Endodermal cell (in vitro differentiated cells): ENCODE measurements at regions not wholly inside any gene's neighbourhood (a gene's known extent, or its start where the extent isn't known, plus 50 kb on each side); places are given as distances from the start of the nearest gene placed in this dataset.
"Not testable (repeated sequence)": the region's sequence is repeated elsewhere in the genome, so short reads cannot be mapped to it uniquely, and the experiment has no call there.

Experiments used
- DNase-seq: peaks from one replicate; pipeline ENCODE4 v3.0.0-alpha.2; 2017
- H3K27ac ChIP-seq: 2 replicates; pipeline ENCODE4 v1.5.1; 2013; ENCODE audit warnings: mild to moderate bottlenecking, low read depth, low read length, moderate library complexity
- H3K27me3 ChIP-seq: 2 replicates; pipeline ENCODE4 v1.6.1; 2013; ENCODE audit warnings: mild to moderate bottlenecking, low read length, moderate library complexity; ENCODE audit not compliant: insufficient read depth, control insufficient read depth, poor library complexity, severe bottlenecking
- H3K36me3 ChIP-seq: 2 replicates; pipeline ENCODE4 v1.7.0; 2013; ENCODE audit warnings: mild to moderate bottlenecking, low read length, moderate library complexity; ENCODE audit not compliant: control insufficient read depth, insufficient read depth
- H3K4me1 ChIP-seq: one replicate; pipeline ENCODE4 v1.7.0; 2013; ENCODE audit warnings: low read length; ENCODE audit not compliant: control insufficient read depth, insufficient read depth
- H3K4me3 ChIP-seq: 2 replicates; pipeline ENCODE4 v1.5.1; 2013; ENCODE audit warnings: mild to moderate bottlenecking, low read length, moderate library complexity
- H3K9ac ChIP-seq: 2 replicates; pipeline ENCODE4 v1.6.1; 2013; ENCODE audit warnings: mild to moderate bottlenecking, low read length, moderate library complexity; ENCODE audit not compliant: poor library complexity, severe bottlenecking; ENCODE audit errors: extremely low read depth
- H3K9me3 ChIP-seq: 2 replicates; pipeline ENCODE4 v1.6.1; 2013; ENCODE audit warnings: mild to moderate bottlenecking, low read length, moderate library complexity; ENCODE audit not compliant: control insufficient read depth
- H3K27ac Mint-ChIP-seq: 2 replicates; pipeline ENCODE4 v1.8.0; 2020; ENCODE audit warnings: mixed read lengths
- H3K27me3 Mint-ChIP-seq: 2 replicates; pipeline ENCODE4 v1.8.0; 2021; ENCODE audit warnings: mild to moderate bottlenecking, mixed read lengths; ENCODE audit not compliant: insufficient read depth
- H3K36me3 Mint-ChIP-seq: 2 replicates; pipeline ENCODE4 v1.8.0; 2020; ENCODE audit warnings: low read depth, mixed read lengths
- H3K4me1 Mint-ChIP-seq: 2 replicates; pipeline ENCODE4 v1.8.0; 2020; ENCODE audit warnings: mixed read lengths
- H3K4me3 Mint-ChIP-seq: 2 replicates; pipeline ENCODE4 v1.8.0; 2020; ENCODE audit warnings: mild to moderate bottlenecking, moderate library complexity, mixed read lengths
- H3K9me3 Mint-ChIP-seq: 2 replicates; pipeline ENCODE4 v1.8.0; 2020; ENCODE audit warnings: mild to moderate bottlenecking, mixed read lengths
- CTCF ChIP-seq: fragments of 200-600 bp; sonication (generic); conservative IDR thresholded peaks from 2 replicates; pipeline ENCODE4 v1.5.0; 2021; ENCODE audit warnings: antibody characterized with exemption, mild to moderate bottlenecking
- WGBS, 2 experiments: methylation state at CpG; one replicate each; pipeline versions ENCODE4 v1.1.5 to v1.1.7; 2013; ENCODE audit warnings: missing lambda C conversion rate in 2 of 2, mixed read lengths in 1 of 2; ENCODE audit not compliant: insufficient coverage in 1 of 2, insufficient read length in 1 of 2; 5-methylcytosine and 5-hydroxymethylcytosine counted together

- Mint-ChIP-seq H3K9me3 (no peaks in the 10 kb centered on the region), H3K4me1 (peaks cover 14% of the 10 kb centered on the region), H3K4me3 (no peak overlapping the region), H3K27me3 (peaks cover 5% of the 10 kb centered on the region), H3K36me3 (no peaks in the 10 kb centered on the region), H3K27ac (no peak overlapping the region)
- H3K9me3 ChIP-seq: no peaks in the 10 kb centered on the region
- H3K9ac ChIP-seq: no peak overlapping the region
- TF ChIP-seq CTCF: no peak
- H3K4me3 ChIP-seq: no peak overlapping the region
- no peaks in the 10 kb centered on the region for H3K27me3 ChIP-seq
- DNase-seq: no peak
- WGBS, 2 experiments: 94% methylated on average over 2 to 3 of the region's 3 CpGs
- H3K36me3 ChIP-seq: no peaks in the 10 kb centered on the region
- H3K27ac ChIP-seq: no peak overlapping the region
- H3K4me1 ChIP-seq: no peaks in the 10 kb centered on the region
These were observed 109.0 kb downstream of the PPIAL4G start for GRCh38 chr1:148374101-148374500.

GRCh38 chr1:148373192-148373925, 109.7 kb downstream of the PPIAL4G start:
- H3K9ac ChIP-seq: no peak overlapping the region
- no peaks in the 10 kb centered on the region for H3K27me3 ChIP-seq
- 95 to 96% methylated on average over 3 to 8 of the region's 8 CpGs for WGBS, 2 experiments
- H3K4me1 ChIP-seq: no peaks in the 10 kb centered on the region
- Mint-ChIP-seq H3K4me1 (peaks cover 14% of the 10 kb centered on the region), H3K27me3 (peaks cover 2% of the 10 kb centered on the region), H3K27ac (no peak overlapping the region), H3K4me3 (no peak overlapping the region), H3K36me3 (no peaks in the 10 kb centered on the region), H3K9me3 (no peaks in the 10 kb centered on the region)
- DNase-seq: no peak
- no peaks in the 10 kb centered on the region for H3K36me3 ChIP-seq
- H3K4me3 ChIP-seq: no peak overlapping the region
- H3K9me3 ChIP-seq: no peaks in the 10 kb centered on the region
- TF ChIP-seq CTCF: no peak
- no peak overlapping the region for H3K27ac ChIP-seq

- TF ChIP-seq CTCF: no peak
- Mint-ChIP-seq H3K27ac (no peak overlapping the region), H3K9me3 (no peaks in the 10 kb centered on the region), H3K4me3 (no peak overlapping the region), H3K36me3 (no peaks in the 10 kb centered on the region), H3K27me3 (peaks cover 2% of the 10 kb centered on the region), H3K4me1 (peaks cover 14% of the 10 kb centered on the region)
- no peaks in the 10 kb centered on the region for H3K4me1 ChIP-seq
- no peak overlapping the region for H3K4me3 ChIP-seq
- H3K9me3 ChIP-seq: no peaks in the 10 kb centered on the region
- no peak overlapping the region for H3K9ac ChIP-seq
- H3K27me3 ChIP-seq: no peaks in the 10 kb centered on the region
- no peak overlapping the region for H3K27ac ChIP-seq
- no peaks in the 10 kb centered on the region for H3K36me3 ChIP-seq
- no peak for DNase-seq
- 87 to 94% methylated on average over 2 to 3 of the region's 3 CpGs for WGBS, 2 experiments
These were observed 110.4 kb downstream of the PPIAL4G start for GRCh38 chr1:148372731-148373130.

- not testable (repeated sequence) for H3K27me3 Mint-ChIP-seq, H3K4me3 ChIP-seq, H3K36me3 Mint-ChIP-seq, H3K9me3 ChIP-seq, H3K27ac Mint-ChIP-seq, H3K36me3 ChIP-seq, H3K27ac ChIP-seq, H3K27me3 ChIP-seq, H3K4me1 ChIP-seq, H3K4me3 Mint-ChIP-seq, H3K9me3 Mint-ChIP-seq, DNase-seq, H3K9ac ChIP-seq
- H3K4me1 Mint-ChIP-seq: peaks cover 14% of the 10 kb centered on the region
- WGBS, 2 experiments: 89% methylated on average over 1 to 2 of the region's 2 CpGs
These were observed 110.9 kb downstream of the PPIAL4G start for GRCh38 chr1:148372051-148372726.
